ENCODE measurements at regions not wholly inside any gene's neighbourhood (a gene's known extent, or its start where the extent isn't known, plus 50 kb on each side); places are given as distances from the start of the nearest gene placed in this dataset.
"Not testable (repeated sequence)": the region's sequence is repeated elsewhere in the genome, so short reads cannot be mapped to it uniquely, and the experiment has no call there.

DNA sequence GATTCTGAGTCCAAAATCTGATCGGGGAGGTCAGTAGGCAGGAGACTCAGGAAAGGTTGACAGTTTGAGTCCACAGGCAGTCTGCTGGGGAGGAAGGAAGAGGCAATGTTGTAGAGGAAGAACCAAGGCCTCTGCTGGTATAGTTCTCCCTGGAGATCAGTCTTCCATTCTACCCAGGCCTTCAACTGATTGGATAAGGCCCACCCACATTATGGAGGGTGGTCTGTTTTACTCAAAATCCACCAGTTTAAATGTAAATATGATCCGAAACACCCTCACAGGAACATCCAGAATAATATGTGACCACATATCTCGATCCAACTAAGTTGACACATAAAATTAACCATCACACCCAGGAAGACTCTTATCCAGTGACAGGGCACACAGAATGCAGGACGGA, 425.3 kb upstream of the ZMIZ1 start:
- no peak for DNase-seq (ENCODE audit: low read depth in 2 of 2)

DNA sequence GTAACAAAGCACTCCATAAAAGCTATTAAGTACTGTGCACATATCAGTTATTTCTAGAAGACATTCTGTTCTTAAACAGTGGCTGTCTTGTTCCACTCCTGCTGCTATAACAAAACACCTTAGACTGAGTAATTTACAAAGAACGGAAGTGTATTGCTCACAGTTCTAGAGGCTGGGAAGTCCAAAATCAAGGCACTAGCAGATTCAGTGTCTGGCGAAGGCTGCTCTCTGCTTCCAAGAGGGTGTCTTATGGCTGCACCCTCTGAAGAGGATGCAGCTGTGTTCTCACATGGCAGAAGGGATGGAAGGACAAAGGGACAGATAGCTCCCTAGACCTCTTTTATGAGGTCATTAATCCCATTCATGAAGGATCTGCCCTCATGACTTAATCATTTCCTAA, 424.2 kb upstream of the ZMIZ1 start:
- DNase-seq (ENCODE audit: low read depth in 2 of 2): no peak

DNA sequence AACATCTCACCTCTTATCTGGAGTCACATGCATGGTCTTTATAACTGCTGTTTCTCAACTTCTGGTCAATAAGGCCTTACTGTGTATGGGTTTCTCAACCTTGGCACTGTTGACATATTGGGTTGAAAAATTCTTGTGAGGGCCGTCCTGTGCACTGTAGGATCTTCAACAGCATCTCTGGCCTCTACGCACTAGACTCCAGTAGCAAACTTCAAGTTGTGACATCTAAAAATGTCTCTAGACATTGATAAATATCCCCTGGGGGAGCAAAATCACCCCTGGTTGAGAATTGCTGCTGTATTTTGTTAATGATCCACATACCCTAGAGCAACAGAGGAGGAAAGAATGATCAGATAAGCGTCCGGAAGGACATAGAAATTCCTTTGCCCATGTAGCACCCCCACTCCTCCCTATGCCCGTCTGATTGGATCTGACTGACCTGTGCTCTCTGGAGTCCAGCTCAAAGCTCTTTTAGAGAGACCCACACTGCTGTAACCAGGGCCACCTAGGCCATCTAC, 423.5 kb upstream of the ZMIZ1 start:
- DNase-seq (ENCODE audit: low read depth in 2 of 2): no peak

DNA sequence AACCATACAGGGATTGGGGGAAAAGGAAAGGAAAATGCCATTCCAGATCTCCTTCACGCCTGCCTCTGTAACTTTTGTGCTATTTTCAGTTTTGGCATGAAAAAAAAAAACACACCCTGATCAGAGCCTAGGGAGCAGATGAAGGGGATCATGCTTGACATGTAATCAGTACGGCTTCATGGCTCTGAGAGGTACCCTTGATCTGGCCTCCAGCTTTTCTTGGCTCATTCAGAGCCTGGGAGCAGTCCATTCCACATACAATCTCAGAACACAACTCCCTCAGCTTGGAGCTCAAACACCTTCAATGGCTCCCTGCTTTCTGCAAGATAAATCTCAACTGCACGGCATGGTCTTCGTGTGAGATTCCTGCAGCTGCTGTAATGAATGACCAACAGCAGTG, 422.8 kb upstream of the ZMIZ1 start:
- DNase-seq (ENCODE audit: low read depth in 2 of 2): no peak

DNA sequence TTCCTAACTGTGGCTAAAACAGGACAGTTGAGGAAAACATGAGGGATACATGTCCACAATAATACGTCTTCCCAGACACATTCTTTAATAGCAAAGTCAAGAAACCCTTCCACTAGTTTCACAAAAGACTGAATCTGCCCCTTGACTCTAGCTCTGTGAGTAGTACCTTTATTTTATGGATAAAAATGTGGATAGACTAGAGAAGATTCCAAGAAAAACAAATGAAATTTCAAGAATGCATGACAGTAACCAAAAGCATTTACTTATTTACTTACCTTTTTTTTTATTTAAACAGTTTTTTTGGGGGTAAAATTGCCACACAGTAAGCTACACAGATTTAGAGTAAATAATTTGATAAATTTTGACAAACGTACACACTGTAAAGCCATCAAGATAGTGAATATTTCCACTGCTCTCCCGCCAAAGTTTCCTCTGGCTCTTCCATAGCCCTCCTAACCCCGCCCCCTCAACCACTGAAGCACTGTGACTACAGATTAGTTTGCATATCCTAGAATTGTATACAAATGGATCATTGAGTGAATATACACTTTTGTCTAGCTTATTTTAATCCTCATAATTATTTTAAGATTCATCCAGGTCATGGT, 420.4 kb upstream of the ZMIZ1 start:
- DNase-seq (ENCODE audit: low read depth in 2 of 2): no peak

DNA sequence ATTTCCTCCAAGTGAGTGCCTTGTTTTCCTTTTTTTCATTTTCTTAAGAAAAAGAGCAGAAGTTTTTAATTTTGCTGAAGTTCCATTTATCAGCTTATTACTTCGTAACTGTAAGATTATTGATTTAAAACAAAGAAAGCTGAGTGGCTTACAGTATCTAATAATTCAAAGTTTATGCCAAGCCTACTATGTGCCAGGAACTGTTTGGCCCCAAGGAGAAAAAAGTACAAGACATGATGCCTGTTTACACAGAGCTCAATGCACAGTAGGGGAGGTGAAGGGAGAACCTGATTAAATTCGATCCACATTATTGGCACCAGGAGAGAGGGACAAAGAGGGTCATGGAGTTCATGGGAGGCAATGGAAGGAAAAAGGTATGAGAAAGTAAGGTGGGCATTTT, 419.3 kb upstream of the ZMIZ1 start:
- no peak for DNase-seq (ENCODE audit: low read depth in 2 of 2)

DNA sequence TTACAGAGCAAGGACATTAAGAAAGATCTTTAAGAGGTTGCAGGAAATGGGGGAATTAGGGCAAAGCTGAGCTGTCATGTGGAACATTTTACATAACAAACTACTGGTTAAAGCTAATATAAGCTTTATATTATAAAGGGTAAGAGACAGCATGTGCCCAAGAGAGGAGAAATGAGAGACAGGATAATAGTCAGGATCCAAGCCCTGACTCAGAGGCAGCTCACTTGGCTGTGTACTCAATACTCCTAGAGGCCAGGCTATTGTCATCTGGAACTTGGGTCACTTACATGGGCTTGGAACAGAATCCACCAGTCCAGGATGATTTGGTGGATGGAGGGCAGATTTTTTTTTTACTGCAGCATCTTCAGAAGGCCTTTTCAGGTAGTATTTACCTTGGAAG, 418.6 kb upstream of the ZMIZ1 start:
- no peak for DNase-seq (ENCODE audit: low read depth in 2 of 2)

DNA sequence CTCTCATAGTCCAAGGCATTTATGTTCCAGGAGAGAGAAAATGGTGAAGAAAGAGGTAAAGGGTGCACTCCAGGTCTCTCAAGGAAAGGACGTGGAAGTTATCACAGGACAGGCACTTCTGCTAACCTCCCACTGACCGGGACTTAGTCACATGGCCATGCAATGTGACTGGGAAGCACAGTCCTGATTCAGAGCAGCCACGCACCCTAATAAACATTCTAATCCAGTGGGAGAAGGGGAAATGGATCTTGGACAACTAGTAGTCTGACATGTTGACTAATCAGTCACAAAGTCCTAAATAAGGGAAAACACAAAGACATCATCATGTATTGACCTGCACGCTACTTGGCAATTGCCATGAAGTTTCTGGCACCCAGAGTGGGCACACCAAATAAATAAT, 417.5 kb upstream of the ZMIZ1 start:
- no peak for DNase-seq (ENCODE audit: low read depth in 2 of 2)

DNA sequence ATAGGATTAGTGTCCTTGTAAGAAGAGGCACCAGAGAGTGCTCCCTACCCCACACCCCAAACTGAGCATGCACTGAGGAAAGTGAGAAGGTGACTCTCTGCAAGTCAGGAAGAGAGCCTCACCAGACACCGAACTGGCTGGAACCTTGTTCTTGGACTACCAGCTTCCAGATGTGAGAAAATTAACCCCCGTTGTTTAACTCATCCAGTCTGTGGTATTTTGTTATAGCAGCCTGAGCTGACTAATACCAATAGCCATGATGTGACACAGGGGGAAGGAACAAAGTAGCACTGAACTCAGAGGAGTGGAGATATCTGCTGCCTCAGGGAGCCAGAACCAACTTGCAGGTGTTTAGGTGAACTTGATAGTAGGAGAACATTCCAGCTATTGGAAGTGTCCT, 415.2 kb upstream of the ZMIZ1 start:
- DNase-seq (ENCODE audit: low read depth in 2 of 2): no peak

DNA sequence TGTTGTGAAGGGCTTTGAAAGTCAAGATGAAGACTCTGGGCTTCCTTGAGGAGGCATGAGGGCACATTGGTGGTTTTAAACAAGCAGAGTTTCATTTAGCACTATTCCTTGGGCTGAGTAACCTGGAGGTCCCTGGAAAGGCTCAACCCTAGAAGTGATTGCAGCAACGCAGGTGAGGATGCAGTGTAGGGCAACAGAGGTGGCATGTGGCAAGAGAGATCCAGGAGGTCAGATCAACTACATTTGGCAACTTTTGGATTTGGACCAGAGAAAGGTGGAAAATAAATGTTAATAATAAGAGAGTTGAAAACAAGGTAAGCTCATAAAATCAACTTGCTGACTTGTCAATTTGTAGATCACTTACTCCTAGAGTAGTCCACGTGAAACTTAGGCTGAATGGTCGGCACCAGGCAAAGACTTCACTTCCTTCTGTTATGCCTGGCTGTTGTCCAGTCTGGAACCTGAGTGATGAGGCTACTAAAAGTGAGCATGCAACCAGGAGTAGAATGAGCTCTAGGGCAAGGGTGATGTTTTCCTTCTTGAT, 414.6 kb upstream of the ZMIZ1 start:
- DNase-seq (ENCODE audit: low read depth in 2 of 2): no peak

DNA sequence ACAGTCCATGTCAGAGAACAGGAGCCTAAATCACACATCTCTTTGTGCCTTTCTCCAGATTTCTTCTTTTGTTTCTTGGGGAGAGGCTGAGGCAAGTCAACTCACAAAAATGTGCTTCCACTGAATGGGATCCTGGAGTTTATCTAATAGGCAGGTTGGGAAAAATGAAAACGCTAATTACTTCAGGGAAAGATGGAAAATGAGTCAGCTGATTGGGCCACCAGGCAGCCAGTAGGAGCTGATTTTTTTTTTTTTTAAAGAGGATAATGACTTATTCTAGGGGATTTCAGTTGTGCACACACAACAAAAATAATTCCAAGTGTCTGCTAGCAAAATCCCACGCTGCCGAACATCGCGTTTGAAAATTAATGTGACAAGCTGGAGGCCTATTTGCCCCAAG, 412.8 kb upstream of the ZMIZ1 start:
- no peak for DNase-seq (ENCODE audit: low read depth in 2 of 2)

DNA sequence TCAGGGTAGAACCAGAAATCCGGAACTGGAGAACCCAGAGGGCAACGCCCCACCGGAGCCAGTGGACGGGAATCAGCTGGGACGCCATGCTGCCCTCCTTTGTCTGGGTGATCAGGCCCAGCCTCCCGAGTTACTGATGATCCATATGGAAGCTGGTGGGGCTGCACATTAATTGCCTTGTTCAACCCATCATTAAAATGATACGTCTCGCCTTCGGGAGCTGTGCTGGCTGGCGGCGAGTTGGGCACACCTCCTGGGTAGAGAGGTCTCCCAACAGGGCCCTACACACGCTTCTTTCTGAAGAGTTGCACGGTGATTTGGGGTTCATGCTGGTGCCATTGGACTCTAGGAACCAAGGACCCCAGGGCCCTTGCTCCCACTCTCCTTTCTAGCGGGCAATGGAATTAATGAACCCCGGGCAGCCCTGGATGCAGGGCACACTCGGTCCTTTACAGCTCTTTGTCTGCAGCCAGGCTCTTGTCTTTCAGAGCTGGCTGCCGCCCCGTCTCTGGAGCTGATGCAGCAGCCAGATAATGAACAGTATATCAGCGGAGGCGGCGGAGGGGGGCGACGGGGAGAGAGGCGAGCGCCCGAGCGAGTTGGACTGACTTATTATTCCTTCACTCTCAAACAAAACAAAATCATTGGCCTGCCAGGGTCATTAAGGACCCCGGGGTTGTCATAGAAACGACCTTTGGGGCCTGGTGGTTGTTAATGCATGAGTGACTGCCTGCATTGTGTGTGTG, 412.2 kb upstream of the ZMIZ1 start:
- DNase-seq (ENCODE audit: low read depth in 2 of 2): no peak

DNA sequence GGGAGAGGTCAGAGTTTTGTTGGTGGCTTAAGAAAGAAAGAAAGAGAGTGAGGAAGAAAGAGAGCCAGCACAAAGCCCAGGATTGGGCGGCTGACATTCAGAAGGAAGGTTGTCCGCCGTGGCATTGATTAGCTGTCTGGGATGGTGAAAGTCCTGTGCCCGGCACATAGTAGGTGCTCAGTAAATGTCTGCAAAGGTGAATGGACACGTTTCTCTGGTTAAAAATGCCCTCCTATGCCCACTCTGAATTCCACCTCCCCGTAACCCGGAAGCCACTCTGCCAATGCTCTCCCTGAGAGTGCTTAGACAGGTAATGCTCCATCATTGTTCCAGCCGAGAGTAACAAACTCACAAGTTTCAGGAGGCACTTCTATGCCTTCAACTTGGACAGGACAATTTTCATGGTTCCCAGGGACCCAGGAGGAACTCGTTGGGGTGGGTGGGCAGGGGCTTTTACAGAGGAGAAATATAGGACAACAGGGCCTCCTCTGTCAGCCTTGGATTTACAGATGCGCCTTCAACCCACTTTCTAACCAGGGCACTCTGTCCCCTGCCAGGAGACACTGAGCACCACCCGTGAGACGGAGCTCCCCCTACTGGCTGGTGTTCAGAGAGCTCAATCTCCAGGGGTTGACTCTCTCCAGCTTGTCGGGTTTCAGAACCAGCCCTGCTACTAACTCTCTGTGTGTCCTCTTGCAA, 411.5 kb upstream of the ZMIZ1 start:
- peak; percentile 11 to 36 for DNase-seq (ENCODE audit: low read depth in 2 of 2)

DNA sequence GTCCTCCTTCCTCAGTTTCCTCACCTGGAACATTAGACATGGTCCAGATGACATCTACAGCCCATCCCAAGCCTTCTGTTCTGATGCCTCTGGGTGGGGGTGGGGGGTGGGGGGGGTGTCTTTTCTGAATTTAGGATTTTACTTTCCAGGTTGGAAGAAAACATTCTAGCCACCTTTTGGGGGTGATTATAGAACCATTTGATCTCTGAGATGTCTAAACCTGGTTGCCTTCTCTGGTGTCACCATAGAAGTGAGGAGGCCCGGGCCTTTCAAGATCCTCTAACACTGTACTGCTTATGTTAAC, 411.0 kb upstream of the ZMIZ1 start:
- no peak for DNase-seq (ENCODE audit: low read depth in 2 of 2)

DNA sequence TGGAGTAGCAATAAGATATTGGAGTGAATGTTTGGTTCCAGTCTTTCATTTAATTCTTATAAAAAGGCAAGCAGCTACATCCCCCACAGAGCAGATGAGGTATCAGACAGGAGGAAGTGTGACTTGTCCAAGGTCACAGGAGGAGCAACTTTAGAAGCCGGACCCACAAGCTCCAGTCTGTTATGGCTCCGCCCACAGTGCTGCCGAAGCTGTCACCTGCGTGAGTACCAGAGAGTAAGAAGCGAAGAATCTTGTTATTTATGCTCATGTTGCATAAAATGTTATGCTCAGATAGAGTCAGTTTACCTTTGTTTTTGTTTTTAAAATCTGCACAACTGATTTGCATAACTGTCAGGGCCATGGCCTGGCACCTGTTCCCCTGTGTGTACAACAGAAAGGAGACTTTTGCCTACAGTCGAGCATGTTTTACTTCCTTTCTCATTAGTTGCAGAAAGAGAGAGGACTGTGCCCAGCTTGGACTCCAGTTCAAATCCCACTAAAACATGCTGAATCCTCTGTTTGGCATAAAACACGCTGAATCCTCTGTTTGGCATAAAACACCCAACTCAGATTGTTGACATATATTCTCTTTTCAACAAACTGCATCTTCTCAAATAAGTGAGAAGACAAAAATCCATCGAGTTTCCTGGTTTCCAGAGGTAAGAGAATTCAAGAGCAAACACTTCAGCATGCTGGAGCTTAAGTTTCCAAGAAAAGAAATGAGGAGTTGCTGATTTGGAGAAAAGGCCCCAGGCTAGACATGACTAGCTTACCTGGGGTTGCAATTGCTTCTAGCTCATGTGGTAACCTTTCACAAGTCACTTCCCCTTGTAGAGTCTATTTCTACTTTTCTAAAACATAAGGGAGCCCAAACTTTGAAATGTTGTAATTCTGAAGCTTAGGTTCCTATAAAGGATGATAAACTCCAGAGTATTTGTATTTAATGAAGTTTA, 409.8 kb upstream of the ZMIZ1 start:
- no peak for DNase-seq (ENCODE audit: low read depth in 2 of 2)

DNA sequence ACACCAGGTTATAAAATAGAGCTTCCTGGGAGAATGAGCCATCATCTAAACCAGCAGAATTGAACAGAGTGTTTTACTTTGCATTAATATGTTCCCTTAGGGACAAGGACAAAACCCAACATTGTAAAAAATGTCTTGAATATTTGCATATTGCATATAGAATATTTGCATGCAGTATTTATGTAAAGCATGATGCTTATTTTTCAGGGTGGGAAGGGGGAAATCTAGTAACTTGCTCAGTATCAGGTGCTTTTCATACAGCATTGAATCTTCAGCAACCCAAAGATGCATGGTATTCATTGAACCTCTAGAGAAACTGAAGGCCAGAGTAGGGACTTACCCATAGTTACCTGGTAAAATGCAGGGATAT, 409.2 kb upstream of the ZMIZ1 start:
- no peak for DNase-seq (ENCODE audit: low read depth in 2 of 2)

DNA sequence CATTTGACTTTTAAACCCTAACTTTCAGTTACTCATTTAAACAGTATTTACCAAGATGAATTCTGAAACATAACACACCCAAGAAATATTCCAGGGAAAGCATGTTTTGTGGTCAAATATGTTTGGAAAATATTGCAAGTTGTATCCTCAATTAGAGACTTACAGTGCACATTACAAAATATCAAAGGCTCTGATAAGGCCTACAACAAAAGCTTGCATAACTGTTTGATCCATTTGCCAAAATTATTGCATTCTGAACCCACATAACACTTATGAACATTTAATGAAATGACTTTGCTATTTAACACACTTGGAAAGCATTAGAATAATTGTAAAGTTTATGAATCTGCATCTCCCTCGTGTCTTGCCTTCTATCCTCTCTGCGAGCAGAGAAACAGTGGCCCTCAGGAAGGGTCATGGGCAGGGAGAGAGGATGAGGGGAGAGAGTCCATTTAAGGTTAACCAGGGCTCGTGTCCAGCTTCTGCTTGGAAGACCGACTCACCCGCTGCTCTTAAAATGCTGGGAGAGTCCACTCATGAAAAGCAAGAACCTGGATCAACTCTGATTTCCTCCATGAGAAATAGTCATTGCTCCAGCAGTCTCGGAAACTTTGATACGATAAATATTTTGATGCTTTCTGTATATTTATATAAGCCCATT, 408.2 kb upstream of the ZMIZ1 start:
- no peak for DNase-seq (ENCODE audit: low read depth in 2 of 2)

DNA sequence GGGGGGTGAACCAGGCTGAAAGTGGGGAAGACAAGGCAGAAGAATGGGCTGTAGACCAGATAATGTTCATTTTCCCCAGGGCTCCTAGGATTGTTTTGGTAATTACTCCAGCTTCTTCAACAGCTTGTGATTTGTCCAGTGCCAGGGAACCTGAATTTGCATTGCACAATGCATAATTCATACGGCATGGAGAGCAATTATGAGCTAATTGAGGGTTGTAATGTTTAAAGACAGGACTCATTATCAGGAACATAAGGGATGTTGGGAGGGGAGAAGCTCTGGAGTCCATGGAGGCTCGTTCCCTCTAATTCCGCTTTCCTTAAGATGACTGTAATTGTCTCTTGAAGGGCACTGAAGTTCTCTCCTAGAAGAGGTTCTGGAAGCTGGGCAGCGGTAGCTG, 405.0 kb upstream of the ZMIZ1 start:
- DNase-seq (ENCODE audit: low read depth in 2 of 2): no peak

DNA sequence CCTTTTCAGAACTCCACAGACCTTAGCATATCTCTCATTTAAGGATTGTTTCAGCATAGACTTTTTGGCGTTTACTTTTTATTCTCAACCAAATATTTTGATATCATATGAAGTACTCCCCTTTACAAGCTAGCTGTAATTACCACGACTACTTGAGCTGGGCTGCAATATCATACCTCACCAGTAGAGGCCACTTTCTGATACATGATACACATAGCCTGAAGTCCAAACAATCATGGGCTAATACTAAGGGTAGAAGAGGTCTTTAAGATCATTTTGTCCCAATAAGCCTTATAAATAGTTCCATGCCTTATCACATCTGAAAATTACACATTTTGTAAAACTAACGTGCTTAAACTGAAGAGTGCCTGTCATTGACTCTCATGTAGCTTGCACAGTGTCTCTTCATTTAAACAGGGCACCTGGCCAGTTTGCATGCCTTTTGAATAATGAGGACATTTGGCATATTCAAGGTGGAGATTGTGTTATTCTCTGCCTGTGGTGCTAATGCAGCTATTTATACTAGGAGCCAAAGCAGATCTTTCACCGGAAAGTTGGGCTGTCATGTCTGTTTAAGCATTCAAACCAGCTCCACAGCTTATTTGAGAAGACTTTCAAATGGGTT, 403.7 kb upstream of the ZMIZ1 start:
- no peak for DNase-seq (ENCODE audit: low read depth in 2 of 2)

DNA sequence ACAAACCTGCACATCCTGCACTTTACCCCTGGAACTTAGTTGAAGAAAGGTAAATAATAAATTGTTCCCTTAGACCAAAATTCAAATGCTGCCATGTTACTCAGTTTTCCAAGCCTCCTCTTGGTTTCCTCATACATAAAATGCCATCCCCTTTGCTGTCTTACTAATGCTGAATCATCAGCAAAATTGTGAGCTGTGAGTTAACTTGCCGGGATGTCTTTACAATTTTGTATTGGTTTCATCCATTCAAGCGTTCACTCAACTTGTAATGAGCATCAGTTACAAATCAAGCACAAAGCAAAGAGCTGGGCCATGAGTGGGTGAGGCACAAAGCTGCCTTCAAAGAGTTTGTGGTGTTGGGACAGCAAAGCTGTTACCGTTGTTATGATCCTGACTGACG, 395.8 kb upstream of the ZMIZ1 start:
- DNase-seq (ENCODE audit: low read depth in 2 of 2): no peak

DNA sequence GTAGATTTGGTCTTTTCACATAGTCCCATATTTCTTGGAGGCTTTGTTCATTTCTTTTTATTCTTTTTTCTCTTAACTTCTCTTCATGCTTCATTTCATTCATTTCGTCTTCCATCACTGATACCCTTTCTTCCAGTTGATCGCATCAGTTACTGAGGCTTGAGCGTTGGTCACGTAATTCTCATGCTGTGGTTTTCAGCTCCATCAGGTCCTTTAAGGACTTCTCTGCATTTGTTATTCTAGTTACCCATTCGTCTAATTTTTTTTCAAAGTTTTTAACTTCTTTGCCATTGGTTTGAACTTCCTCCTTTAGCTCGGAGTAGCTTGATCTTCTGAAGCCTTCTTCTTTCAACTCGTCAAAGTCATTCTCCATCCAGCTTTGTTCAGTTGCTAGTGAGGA, 387.6 kb upstream of the ZMIZ1 start:
- not testable (repeated sequence) for DNase-seq (ENCODE audit: low read depth in 2 of 2)

All from stimulated activated CD8-positive, alpha-beta memory T cell treated with anti-CD3 and anti-CD28 coated beads, Interleukin-2, amount 100 ng/mL, for 1 hour (primary cell).